Spleen (tissue), 11 donors: ENCODE measurements at regions not wholly inside any gene's neighbourhood (a gene's known extent, or its start where the extent isn't known, plus 50 kb on each side); places are given as distances from the start of the nearest gene placed in this dataset.

Experiments
- DNase-seq: peaks from one replicate; pipeline ENCODE4 v3.0.0-alpha.2; 2020
- H3K27ac ChIP-seq, 8 donors: fragments of 200-600 bp; sonication (generic) in 7 of 8; 1 replicate in 4 of 8; 2 replicates in 4 of 8; pipeline versions ENCODE4 v1.5.0 to v1.8.0; 2016 to 2021; ENCODE audit warnings: inconsistent platforms in 4 of 8, mild to moderate bottlenecking in 4 of 8, moderate library complexity in 1 of 8
- H3K27me3 ChIP-seq, 7 donors: fragments of 200-600 bp; sonication (generic) in 6 of 7; replicated peaks in 1 of 7; 1 replicate in 4 of 7; 2 replicates in 3 of 7; pipeline versions ENCODE4 v1.5.0 to v1.8.0; 2016 to 2021; ENCODE audit warnings: inconsistent platforms in 3 of 7, mild to moderate bottlenecking in 1 of 7
- H3K36me3 ChIP-seq, 6 donors: fragments of 200-600 bp; sonication (generic) in 5 of 6; 1 replicate in 4 of 6; 2 replicates in 2 of 6; pipeline versions ENCODE4 v1.5.0 to v1.8.0; 2016 to 2021; ENCODE audit warnings: inconsistent platforms in 2 of 6
- H3K4me1 ChIP-seq, 6 donors: fragments of 200-600 bp; sonication (generic) in 5 of 6; 1 replicate in 3 of 6; 2 replicates in 3 of 6; pipeline versions ENCODE4 v1.5.0 to v1.8.0; 2016 to 2021; ENCODE audit warnings: inconsistent platforms in 3 of 6
- H3K4me3 ChIP-seq, 8 donors: fragments of 200-600 bp; sonication (generic) in 7 of 8; 1 replicate in 4 of 8; 2 replicates in 4 of 8; pipeline versions ENCODE4 v1.5.0 to v1.8.0; 2016 to 2021; ENCODE audit warnings: inconsistent platforms in 4 of 8, mild to moderate bottlenecking in 4 of 8, moderate library complexity in 2 of 8
- H3K9me3 ChIP-seq, 8 donors: fragments of 200-600 bp; sonication (generic) in 7 of 8; 1 replicate in 4 of 8; 2 replicates in 4 of 8; pipeline versions ENCODE4 v1.5.0 to v1.8.0; 2016 to 2021; ENCODE audit warnings: inconsistent platforms in 4 of 8
- POLR2A ChIP-seq, 3 donors: fragments of 450-650 bp; IDR thresholded peaks; one replicate each; pipeline ENCODE4 v1.5.1; 2017; ENCODE audit warnings: antibody characterized with exemption in 3 of 3, mild to moderate bottlenecking in 1 of 3
- POLR2AphosphoS5 ChIP-seq, 3 donors: sonication (generic); formaldehyde crosslinking; IDR thresholded peaks; one replicate each; pipeline ENCODE4 v1.5.1; 2017; ENCODE audit warnings: antibody characterized with exemption in 3 of 3
- WGBS, 5 donors: extraction: QIAGEN DNeasy Blood & Tissue Kit in 3 of 5; methylation state at CpG; one replicate each; pipeline versions ENCODE4 v1.1.5 to v1.1.7; 2013 to 2018; 5-methylcytosine and 5-hydroxymethylcytosine counted together
- intact Hi-C: fragments of 100-400 bp; cut with DNase I; formaldehyde crosslinking; loops from one replicate; pipeline ENCODE4 v1.15.0; 2023; ENCODE audit warnings: low total_unique reads
- TF ChIP-seq, protein P1 (sequence below), 11 experiments: fragments of 200-600 bp in 7 of 11; fragments of 450-650 bp in 4 of 11; sonication (generic) in 4 of 11; IDR thresholded peaks in 8 of 11; conservative IDR thresholded peaks in 3 of 11; 1 replicate in 7 of 11; 2 replicates in 4 of 11; pipeline versions ENCODE4 v1.4.0 to v1.8.0; 2016 to 2021; ENCODE audit warnings: antibody characterized with exemption in 11 of 11, inconsistent platforms in 4 of 11, mild to moderate bottlenecking in 1 of 11
- donor health status: healthy with polysubstance abuse.
- donor health status: DM: no; HTN: no; CAD: no; lungs with moderate emphysema.
- donor health status: DM: no; HTN: no; CAD: no.
- donor health status: Bipolar disorder and iron deficiency.
- donor health status: healthy.
- donor health status: DM: no; HTN: no; CAD: no.
- donor health status: DM: yes; HTN: yes; CAD: no.

DNA sequence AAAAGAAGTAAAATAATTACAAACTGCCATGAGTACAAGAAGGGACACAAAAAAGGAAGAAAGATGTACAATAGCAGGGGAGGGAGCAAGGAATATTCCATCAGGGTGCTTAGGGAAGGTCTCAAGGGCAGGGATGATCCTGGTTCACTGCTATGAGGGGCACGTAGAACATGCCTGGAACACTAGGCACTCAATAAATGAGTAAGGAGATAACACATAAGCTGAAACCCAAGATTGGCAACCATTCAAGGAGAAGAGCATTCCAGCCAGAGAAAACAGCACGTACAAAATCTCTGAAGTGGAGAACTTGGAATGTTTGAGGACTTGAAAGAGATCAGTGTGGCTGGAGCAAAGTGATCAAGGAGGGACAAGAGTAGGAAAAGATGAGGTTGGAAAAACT is 103.2 kb downstream of the FAM161A start:
- no peaks in the 10 kb centered on the region for H3K4me1 ChIP-seq
- TF ChIP-seq POLR2A (IDR thresholded peaks at IDR 0.05) (no peak), POLR2AphosphoS5 (IDR thresholded peaks at IDR 0.05) (no peak)
- TF ChIP-seq, protein P1, sequence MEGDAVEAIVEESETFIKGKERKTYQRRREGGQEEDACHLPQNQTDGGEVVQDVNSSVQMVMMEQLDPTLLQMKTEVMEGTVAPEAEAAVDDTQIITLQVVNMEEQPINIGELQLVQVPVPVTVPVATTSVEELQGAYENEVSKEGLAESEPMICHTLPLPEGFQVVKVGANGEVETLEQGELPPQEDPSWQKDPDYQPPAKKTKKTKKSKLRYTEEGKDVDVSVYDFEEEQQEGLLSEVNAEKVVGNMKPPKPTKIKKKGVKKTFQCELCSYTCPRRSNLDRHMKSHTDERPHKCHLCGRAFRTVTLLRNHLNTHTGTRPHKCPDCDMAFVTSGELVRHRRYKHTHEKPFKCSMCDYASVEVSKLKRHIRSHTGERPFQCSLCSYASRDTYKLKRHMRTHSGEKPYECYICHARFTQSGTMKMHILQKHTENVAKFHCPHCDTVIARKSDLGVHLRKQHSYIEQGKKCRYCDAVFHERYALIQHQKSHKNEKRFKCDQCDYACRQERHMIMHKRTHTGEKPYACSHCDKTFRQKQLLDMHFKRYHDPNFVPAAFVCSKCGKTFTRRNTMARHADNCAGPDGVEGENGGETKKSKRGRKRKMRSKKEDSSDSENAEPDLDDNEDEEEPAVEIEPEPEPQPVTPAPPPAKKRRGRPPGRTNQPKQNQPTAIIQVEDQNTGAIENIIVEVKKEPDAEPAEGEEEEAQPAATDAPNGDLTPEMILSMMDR (IDR thresholded peaks at IDR 0.05 in 8 of 11, conservative IDR thresholded peaks at IDR 0.05 in 3 of 11) = no peak
- intact Hi-C loops = no loop called here
- H3K27me3 ChIP-seq = no peaks in the 10 kb centered on the region
- no peak overlapping the region for H3K4me3 ChIP-seq
- peaks cover 0 to 31% (median 18%) of the 10 kb centered on the region in 8 donors for H3K9me3 ChIP-seq
- no peak for DNase-seq
- WGBS, 5 donors = 61 to 77% (median 75%) methylated on average over 2 of the region's 2 CpGs
- no peak overlapping the region for H3K27ac ChIP-seq
- H3K36me3 ChIP-seq = no peaks in the 10 kb centered on the region

DNA sequence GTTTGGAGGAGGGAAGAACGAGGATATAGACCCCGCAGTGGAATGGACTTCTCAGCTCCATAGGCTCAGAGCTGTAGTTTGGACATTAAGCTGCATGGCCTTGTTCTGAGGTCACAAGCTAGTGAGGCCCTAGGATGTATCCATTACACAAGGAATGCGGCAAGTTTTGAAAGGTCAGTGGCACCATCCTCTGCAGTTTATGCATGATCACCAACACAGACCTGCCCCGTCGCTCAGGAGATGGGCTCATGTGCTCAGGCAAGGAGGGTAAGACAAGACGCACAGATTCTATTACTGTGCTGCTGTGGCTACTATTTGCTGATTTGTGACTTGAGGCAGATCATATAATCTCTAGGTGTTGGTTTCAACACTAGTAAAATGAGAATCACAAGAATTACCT is 110.9 kb downstream of the FAM161A start:
- WGBS, 5 donors = 89 to 96% (median 92%) methylated on average over 6 of the region's 6 CpGs
- H3K27ac ChIP-seq = no peak overlapping the region
- H3K27me3 ChIP-seq = no peaks in the 10 kb centered on the region
- no peaks in the 10 kb centered on the region for H3K9me3 ChIP-seq
- intact Hi-C loops = no loop called here
- H3K4me3 ChIP-seq = no peak overlapping the region
- no peaks in the 10 kb centered on the region for H3K4me1 ChIP-seq
- DNase-seq = no peak
- no peaks in the 10 kb centered on the region for H3K36me3 ChIP-seq
- TF ChIP-seq POLR2A (IDR thresholded peaks at IDR 0.05) (no peak), POLR2AphosphoS5 (IDR thresholded peaks at IDR 0.05) (no peak)
- TF ChIP-seq, protein P1 (IDR thresholded peaks at IDR 0.05 in 8 of 11, conservative IDR thresholded peaks at IDR 0.05 in 3 of 11) = no peak

DNA sequence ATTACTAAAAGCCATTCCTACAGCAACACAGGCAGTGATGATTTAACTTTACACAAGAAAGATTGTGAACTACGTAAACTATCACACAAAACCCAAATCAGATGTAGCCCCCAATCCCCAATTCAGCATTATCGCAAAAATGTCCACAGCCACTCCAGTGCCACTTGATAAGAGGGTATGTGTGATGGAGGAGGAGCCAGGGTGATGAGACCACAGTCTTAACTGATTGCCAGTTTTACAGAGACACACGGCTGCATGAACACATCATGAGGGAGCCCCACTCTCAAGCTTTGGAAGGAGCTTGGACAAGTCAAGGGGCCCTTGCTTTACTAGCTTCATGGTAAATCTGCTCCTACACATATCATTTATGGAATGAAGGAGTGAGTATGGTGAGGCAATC is 116.0 kb downstream of the FAM161A start:
- no peak for DNase-seq
- intact Hi-C loops = no loop called here
- Histone ChIP-seq H3K4me3 (no peak overlapping the region), H3K4me1 (no peaks in the 10 kb centered on the region), H3K27me3 (no peaks in the 10 kb centered on the region), H3K36me3 (no peaks in the 10 kb centered on the region), H3K27ac (no peak overlapping the region), H3K9me3 (no peaks in the 10 kb centered on the region)
- no peak for TF ChIP-seq POLR2A (IDR thresholded peaks at IDR 0.05)
- TF ChIP-seq POLR2AphosphoS5 (IDR thresholded peaks at IDR 0.05) = no peak
- TF ChIP-seq, protein P1 (IDR thresholded peaks at IDR 0.05 in 8 of 11, conservative IDR thresholded peaks at IDR 0.05 in 3 of 11) = no peak
- WGBS, 5 donors = 89 to 93% (median 92%) methylated on average over 3 of the region's 3 CpGs

DNA sequence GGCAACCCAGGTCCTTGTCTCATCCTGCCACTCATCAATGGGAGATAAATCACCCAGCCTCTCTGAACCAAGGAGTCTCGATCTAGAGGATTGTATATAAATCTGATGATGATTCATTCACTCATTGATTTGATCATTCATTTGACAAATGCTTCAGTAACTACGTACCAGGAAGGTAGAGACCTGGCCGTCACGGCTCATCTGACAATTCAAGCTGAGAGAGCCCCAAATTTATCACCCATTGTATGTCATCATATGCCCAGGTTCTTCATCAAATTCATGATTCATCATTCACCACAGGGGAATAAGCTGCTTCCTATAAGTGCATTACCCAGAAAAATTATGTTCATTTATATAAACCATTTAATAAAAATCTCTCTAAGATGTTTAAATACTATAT is 116.9 kb downstream of the FAM161A start:
- WGBS, 5 donors = 84 to 99% (median 89%) methylated on average over 4 of the region's 4 CpGs
- Histone ChIP-seq H3K27me3 (no peaks in the 10 kb centered on the region), H3K9me3 (no peaks in the 10 kb centered on the region), H3K27ac (no peak overlapping the region), H3K4me3 (no peak overlapping the region), H3K36me3 (no peaks in the 10 kb centered on the region), H3K4me1 (no peaks in the 10 kb centered on the region)
- intact Hi-C loops = no loop called here
- no peak for TF ChIP-seq POLR2A (IDR thresholded peaks at IDR 0.05)
- TF ChIP-seq, protein P1 (IDR thresholded peaks at IDR 0.05 in 8 of 11, conservative IDR thresholded peaks at IDR 0.05 in 3 of 11) = no peak
- no peak for TF ChIP-seq POLR2AphosphoS5 (IDR thresholded peaks at IDR 0.05)
- DNase-seq = no peak
